ENCODE measurements at regions not wholly inside any gene's neighbourhood (a gene's known extent, or its start where the extent isn't known, plus 50 kb on each side); places are given as distances from the start of the nearest gene placed in this dataset.

DNA sequence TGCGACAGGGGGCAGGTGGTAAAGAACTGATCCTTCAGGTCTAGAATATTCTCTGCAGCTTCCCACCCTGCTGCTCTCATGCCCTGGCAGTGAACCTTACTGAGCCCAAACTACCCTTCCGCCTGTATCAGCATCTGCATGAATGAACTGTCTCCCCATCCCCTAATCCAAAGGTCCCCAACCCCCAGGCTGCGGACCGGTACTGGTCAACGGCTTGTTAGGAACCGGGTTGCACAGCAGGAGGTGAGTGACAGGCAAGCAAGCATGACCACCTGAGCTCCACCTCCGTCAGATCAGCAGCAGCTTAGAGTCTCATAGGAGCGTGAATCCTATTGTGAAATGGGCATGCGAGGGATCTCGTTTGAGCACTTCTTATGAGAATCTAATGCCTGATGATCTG, 58.2 kb upstream of the LMO1 start:
- Histone ChIP-seq H3K27me3 (ENCODE audit: insufficient read depth, low read depth, severe bottlenecking) (no peaks in the 10 kb centered on the region), H3K36me3 (no peaks in the 10 kb centered on the region), H3K27ac (no peak overlapping the region), H3K4me3 (ENCODE audit: low read depth, low read length) (no peak overlapping the region), H3K9me3 (ENCODE audit: severe bottlenecking) (no peaks in the 10 kb centered on the region)
- DNase-seq: no peak
- TF ChIP-seq, protein P1, sequence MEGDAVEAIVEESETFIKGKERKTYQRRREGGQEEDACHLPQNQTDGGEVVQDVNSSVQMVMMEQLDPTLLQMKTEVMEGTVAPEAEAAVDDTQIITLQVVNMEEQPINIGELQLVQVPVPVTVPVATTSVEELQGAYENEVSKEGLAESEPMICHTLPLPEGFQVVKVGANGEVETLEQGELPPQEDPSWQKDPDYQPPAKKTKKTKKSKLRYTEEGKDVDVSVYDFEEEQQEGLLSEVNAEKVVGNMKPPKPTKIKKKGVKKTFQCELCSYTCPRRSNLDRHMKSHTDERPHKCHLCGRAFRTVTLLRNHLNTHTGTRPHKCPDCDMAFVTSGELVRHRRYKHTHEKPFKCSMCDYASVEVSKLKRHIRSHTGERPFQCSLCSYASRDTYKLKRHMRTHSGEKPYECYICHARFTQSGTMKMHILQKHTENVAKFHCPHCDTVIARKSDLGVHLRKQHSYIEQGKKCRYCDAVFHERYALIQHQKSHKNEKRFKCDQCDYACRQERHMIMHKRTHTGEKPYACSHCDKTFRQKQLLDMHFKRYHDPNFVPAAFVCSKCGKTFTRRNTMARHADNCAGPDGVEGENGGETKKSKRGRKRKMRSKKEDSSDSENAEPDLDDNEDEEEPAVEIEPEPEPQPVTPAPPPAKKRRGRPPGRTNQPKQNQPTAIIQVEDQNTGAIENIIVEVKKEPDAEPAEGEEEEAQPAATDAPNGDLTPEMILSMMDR (IDR thresholded peaks at IDR 0.05; ENCODE audit: low read depth, low read length): no peak

DNA sequence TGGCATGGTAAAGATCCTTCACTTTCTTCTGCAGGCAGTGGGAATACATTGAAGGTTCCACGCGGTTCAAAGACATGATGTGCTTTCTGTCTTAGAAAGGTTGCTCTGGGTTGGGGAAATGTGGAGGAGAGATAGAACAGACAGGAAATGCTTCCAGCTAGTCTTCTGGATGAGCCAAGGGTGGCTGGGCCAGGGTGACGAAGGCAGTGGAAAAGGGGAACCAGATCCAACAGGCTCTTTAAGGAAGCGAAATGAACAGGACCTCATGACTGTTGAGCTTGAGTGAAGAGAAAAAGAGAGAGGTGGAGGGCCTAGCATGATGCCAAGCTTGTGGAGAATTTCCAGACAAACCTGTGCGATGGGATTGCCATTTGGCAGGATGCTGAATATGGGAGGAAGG, 56.4 kb upstream of the LMO1 start:
- TF ChIP-seq, protein P1 (IDR thresholded peaks at IDR 0.05; ENCODE audit: low read depth, low read length): no peak
- Histone ChIP-seq H3K36me3 (no peaks in the 10 kb centered on the region), H3K9me3 (ENCODE audit: severe bottlenecking) (no peaks in the 10 kb centered on the region), H3K27ac (no peak overlapping the region), H3K27me3 (ENCODE audit: insufficient read depth, low read depth, severe bottlenecking) (no peaks in the 10 kb centered on the region), H3K4me3 (ENCODE audit: low read depth, low read length) (no peak overlapping the region)
- no peak for DNase-seq

DNA sequence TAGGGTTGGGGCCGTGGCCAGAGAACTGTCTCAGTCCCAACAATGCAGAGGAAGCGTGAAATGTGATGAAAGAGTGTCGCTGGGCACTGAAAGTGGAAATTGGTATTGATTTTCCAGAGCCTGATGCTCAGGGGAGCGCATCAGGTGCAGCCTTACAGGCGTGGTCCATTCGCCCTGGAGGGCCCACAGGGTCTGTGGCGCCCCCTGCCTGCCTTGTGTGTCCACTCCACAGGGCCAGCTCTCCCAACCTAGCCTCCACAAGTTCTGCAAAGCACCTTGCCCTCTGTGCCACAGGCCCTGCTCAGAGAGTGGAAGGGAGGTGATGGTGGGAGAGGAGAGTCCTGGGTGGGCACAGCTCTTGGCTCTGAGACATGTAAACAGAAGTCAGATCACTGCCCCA, 54.9 kb upstream of the LMO1 start:
- peak; percentile 73 for DNase-seq
- Histone ChIP-seq H3K4me3 (ENCODE audit: low read depth, low read length) (no peak overlapping the region), H3K27me3 (ENCODE audit: insufficient read depth, low read depth, severe bottlenecking) (no peaks in the 10 kb centered on the region), H3K27ac (no peak overlapping the region), H3K36me3 (no peaks in the 10 kb centered on the region), H3K9me3 (ENCODE audit: severe bottlenecking) (no peaks in the 10 kb centered on the region)
- TF ChIP-seq, protein P1 (IDR thresholded peaks at IDR 0.05; ENCODE audit: low read depth, low read length): peak; percentile 93

DNA sequence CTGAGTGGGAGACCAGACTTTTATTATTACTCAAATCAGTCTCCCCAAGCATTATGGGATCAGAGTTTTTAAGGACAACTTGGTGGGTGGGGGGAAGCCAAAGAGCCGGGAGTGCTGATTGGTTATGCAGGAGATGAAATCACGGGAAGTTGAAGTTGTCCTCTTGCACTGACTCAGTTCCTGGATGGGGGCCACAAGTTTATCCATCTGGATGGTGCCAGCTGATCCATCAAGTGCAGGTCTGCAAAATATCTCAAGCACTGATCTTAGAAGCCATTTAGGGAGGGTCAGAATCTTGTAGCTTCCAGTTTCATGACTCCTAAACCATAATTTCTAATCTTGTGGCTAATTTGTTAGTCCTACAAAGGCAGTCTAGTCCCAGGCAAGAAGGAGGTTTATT, 53.5 kb upstream of the LMO1 start:
- Histone ChIP-seq H3K27ac (no peak overlapping the region), H3K36me3 (no peaks in the 10 kb centered on the region), H3K27me3 (ENCODE audit: insufficient read depth, low read depth, severe bottlenecking) (no peaks in the 10 kb centered on the region), H3K9me3 (ENCODE audit: severe bottlenecking) (no peaks in the 10 kb centered on the region), H3K4me3 (ENCODE audit: low read depth, low read length) (no peak overlapping the region)
- no peak for DNase-seq
- TF ChIP-seq, protein P1 (IDR thresholded peaks at IDR 0.05; ENCODE audit: low read depth, low read length): no peak

DNA sequence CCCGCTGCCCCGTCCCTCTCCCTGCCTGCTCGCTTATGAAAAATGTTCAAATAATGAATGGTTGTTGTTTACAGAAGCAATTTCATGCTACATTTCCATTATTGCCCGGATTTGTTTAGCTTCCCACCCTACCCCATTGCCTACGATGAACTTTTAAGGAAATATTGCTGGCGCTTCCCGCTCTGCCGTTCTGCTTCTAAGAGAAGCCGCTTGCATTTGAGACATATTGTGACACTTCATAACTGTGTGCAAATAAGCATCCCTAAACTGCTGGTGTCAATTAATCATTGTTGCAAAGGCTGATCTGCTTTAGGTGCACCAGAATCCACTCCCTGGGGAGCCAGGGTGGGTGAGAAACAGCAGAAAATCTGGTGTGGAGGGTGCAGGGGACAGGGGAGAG, 52.3 kb upstream of the LMO1 start:
- no peak for DNase-seq

DNA sequence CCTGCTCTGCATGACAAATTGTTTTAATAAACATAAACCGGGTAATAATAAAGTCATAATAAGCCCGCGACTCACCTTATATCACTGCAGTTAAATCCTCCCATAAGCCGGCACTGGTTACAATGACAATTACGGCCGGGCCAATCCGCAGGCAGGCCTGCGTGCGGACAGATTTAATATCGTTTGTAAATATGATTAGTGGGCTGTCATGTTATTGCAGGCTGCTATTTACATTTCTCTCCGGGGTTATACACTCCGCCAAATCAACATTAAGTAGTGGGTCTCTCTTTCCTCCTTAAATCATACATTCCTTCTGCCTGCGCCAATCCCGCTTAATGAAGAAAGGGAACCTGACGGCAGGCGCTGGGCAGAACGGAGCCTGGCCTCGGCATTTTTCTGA, 51.8 kb upstream of the LMO1 start:
- H3K27me3 ChIP-seq (ENCODE audit: insufficient read depth, low read depth, severe bottlenecking): no peaks in the 10 kb centered on the region
- no peaks in the 10 kb centered on the region for H3K36me3 ChIP-seq
- TF ChIP-seq, protein P1 (IDR thresholded peaks at IDR 0.05; ENCODE audit: low read depth, low read length): no peak
- DNase-seq: no peak
- no peaks in the 10 kb centered on the region for H3K9me3 ChIP-seq (ENCODE audit: severe bottlenecking)
- H3K4me3 ChIP-seq (ENCODE audit: low read depth, low read length): no peak overlapping the region
- no peak overlapping the region for H3K27ac ChIP-seq

More for the DNA sequence above, 52.3 kb upstream of the LMO1 start:
- no peaks in the 10 kb centered on the region for H3K27me3 ChIP-seq (ENCODE audit: insufficient read depth, low read depth, severe bottlenecking)
- peak overlapping the region; percentile 17; the same call in 1 of the 2 replicates for H3K27ac ChIP-seq
- H3K36me3 ChIP-seq: no peaks in the 10 kb centered on the region
- H3K9me3 ChIP-seq (ENCODE audit: severe bottlenecking): no peaks in the 10 kb centered on the region
- TF ChIP-seq, protein P1 (IDR thresholded peaks at IDR 0.05; ENCODE audit: low read depth, low read length): no peak
- H3K4me3 ChIP-seq (ENCODE audit: low read depth, low read length): no peak overlapping the region

Measured in WERI-Rb-1 (cell line).